OCI-LY7 (cell line): ENCODE measurements at regions not wholly inside any gene's neighbourhood (a gene's known extent, or its start where the extent isn't known, plus 50 kb on each side); places are given as distances from the start of the nearest gene placed in this dataset.

Experiments used
- EZH2phosphoT487 ChIP-seq: fragments of 200-600 bp; sonication (generic); IDR thresholded peaks from 2 replicates; pipeline ENCODE4 v1.6.1; 2018; ENCODE audit warnings: low read depth, borderline replicate concordance, mild to moderate bottlenecking, mixed run types, antibody characterized with exemption, low read length, moderate library complexity, mixed read lengths
- TF ChIP-seq, protein P1 (sequence below): fragments of 200-600 bp; sonication (generic); conservative IDR thresholded peaks from 2 replicates; pipeline ENCODE4 v1.5.1; 2014; ENCODE audit warnings: mild to moderate bottlenecking, antibody characterized with exemption, low read length, moderate library complexity, mixed read lengths

DNA sequence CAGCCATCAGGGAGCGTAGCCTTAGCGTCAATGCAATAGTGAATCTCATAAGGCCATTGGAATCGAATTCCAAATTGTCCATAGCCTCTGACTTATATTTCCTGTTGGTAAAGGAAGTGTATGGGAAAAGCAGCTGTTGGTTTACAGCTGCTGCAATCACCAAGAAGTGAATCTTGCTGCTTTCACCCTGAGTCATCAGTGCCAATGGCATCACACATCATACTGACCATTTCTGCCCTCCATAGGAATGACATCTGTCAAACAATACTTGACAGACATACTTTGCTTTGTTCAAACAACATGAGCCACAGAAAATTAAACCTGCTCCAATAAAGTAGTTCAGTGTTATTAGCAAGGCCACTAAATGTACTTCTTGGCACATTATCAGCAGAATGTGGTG, 111.2 kb upstream of the KLHL29 start:
- TF ChIP-seq, protein P1, sequence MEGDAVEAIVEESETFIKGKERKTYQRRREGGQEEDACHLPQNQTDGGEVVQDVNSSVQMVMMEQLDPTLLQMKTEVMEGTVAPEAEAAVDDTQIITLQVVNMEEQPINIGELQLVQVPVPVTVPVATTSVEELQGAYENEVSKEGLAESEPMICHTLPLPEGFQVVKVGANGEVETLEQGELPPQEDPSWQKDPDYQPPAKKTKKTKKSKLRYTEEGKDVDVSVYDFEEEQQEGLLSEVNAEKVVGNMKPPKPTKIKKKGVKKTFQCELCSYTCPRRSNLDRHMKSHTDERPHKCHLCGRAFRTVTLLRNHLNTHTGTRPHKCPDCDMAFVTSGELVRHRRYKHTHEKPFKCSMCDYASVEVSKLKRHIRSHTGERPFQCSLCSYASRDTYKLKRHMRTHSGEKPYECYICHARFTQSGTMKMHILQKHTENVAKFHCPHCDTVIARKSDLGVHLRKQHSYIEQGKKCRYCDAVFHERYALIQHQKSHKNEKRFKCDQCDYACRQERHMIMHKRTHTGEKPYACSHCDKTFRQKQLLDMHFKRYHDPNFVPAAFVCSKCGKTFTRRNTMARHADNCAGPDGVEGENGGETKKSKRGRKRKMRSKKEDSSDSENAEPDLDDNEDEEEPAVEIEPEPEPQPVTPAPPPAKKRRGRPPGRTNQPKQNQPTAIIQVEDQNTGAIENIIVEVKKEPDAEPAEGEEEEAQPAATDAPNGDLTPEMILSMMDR = no peak
- no peak for TF ChIP-seq EZH2phosphoT487
